D721Med (cell line): ENCODE measurements at regions not wholly inside any gene's neighbourhood (a gene's known extent, or its start where the extent isn't known, plus 50 kb on each side); places are given as distances from the start of the nearest gene placed in this dataset.

Source experiments
- DNase-seq: peaks from one replicate; pipeline ENCODE4 v3.0.0; 2011; ENCODE audit warnings: low spot score; ENCODE audit not compliant: insufficient read length
- FAIRE-seq: peaks from 2 replicates; lab custom pipeline; 2011; peaks lifted over from hg19 to GRCh38; lab: Jason Lieb, UNC
- CTCF ChIP-seq: IDR thresholded peaks from 2 replicates; pipeline ENCODE4 v1.5.1; 2012; ENCODE audit warnings: mild to moderate bottlenecking, control low read depth; ENCODE audit not compliant: insufficient read depth; ENCODE audit errors: missing control alignments

GRCh38 chr9:12956805-12957204 lies 182.0 kb downstream of the LURAP1L start:
- TF ChIP-seq CTCF = no peak
- FAIRE-seq (no peak), DNase-seq (no peak)

GRCh38 chr9:12958279-12958678 lies 183.5 kb downstream of the LURAP1L start:
- no peak for TF ChIP-seq CTCF
- DNase-seq = no peak
- FAIRE-seq = no peak

- no peak for TF ChIP-seq CTCF
- DNase-seq (no peak), FAIRE-seq (no peak)
These were observed 183.9 kb downstream of the LURAP1L start for GRCh38 chr9:12958708-12959107.

- FAIRE-seq = no peak
- TF ChIP-seq CTCF = no peak
- no peak for DNase-seq
These were observed 186.5 kb downstream of the LURAP1L start for GRCh38 chr9:12961276-12961809.

GRCh38 chr9:12963537-12963936 lies 188.7 kb downstream of the LURAP1L start:
- no peak for TF ChIP-seq CTCF
- DNase-seq (no peak), FAIRE-seq (no peak)

GRCh38 chr9:12964271-12964670 lies 189.5 kb downstream of the LURAP1L start:
- FAIRE-seq (no peak), DNase-seq (no peak)
- no peak for TF ChIP-seq CTCF

GRCh38 chr9:12965303-12965702 lies 190.5 kb downstream of the LURAP1L start:
- DNase-seq = no peak
- no peak for TF ChIP-seq CTCF
- no peak for FAIRE-seq
